Fibroblast of skin of scalp (primary cell): ENCODE measurements at regions not wholly inside any gene's neighbourhood (a gene's known extent, or its start where the extent isn't known, plus 50 kb on each side); places are given as distances from the start of the nearest gene placed in this dataset.

Experiments
- DNase-seq: peaks from one replicate; pipeline ENCODE4 v3.0.0-alpha.2; 2013

GRCh38 chr11:70575396-70576060, 177.2 kb downstream of the CTTN start:
- no peak for DNase-seq

- DNase-seq: no peak
Measured at GRCh38 chr11:70577258-70577603, 178.9 kb downstream of the CTTN start.

DNA sequence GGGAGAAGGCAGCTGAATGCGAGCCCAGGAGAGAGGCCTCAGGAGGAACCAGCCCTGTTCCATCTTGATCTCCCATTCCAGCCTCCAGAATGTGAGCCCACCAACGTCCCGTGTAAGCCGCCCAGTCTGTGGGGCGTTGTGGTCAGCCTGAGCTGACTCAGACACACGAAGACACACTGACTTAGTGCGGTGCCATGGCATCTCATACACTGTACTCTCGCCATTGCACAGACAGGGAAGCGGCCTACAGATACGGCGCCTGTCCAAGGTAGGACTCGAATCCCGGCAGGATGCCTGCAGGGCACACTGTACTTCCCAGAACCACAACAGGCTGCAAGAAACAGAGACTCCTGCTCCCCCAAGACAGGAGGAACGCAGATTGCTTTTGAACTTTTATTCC, 179.6 kb downstream of the CTTN start:
- no peak for DNase-seq

DNA sequence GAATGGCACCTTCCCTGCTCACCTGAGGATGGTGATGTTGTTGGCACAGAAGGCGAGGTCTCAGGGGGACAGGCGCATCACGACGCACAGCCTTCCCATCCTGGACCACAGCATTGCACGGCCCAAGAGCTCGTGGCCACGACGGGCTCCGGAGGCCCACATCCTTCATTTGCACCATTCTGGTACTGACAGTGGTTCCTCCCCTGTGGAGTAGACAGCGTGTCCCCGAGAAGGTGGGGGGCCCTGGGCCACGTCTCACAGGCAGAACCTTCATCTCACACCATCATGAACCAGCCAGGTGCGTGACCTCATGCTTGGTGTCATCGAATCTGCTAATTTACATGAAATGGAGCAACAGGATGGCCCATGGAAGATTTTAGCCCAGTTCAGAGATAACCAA, 180.0 kb downstream of the CTTN start:
- no peak for DNase-seq

DNA sequence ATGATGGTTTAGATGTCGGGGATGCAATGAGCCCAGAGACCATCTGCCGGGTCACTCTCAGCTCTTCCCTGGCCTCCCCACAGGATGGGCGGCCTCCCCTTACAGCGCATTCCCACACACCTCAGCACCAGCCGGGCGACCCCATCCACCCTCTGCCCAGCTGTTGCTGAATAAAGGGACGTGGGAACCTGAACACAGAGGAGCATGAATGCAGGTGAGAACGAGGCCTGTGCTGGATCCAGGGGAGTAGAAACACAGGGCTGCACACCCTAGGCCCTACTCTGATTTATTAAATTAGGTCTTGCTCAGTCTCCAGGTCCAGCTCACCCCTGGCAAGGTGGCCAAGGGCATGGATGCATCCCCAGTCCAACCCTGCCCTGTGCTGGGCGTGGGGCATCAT, 180.5 kb downstream of the CTTN start:
- no peak for DNase-seq

DNA sequence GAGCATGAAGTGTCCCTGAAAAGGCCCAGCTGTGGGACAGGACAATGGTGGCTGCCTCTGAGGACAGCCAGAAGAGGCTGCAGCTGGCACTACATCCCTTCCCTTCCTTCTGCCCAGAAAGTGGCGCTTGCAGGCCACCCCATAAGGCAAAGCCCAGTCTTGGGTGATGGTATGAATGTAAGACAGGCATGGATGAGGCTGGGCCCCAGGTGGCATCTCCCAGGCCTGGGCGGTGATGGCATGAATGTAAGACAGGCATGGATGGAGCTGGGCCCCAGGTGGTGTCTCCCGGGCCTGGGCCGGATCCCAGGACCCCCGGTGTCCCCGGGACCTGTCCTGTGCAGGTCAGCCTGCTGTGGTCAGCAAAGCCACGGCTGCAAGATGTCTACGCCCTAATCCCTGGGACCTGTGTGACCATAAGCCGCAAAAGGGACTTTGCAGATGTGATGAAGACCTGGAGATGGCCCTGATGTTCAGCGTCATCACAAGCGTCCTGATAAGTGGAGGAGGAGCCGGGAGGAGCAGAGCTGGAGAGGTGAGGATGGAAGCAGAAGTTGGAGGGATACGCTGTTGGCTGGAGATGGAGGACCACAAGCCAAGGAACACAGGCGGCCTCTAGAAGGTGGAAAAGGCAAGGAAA, 181.1 kb downstream of the CTTN start:
- no peak for DNase-seq

DNA sequence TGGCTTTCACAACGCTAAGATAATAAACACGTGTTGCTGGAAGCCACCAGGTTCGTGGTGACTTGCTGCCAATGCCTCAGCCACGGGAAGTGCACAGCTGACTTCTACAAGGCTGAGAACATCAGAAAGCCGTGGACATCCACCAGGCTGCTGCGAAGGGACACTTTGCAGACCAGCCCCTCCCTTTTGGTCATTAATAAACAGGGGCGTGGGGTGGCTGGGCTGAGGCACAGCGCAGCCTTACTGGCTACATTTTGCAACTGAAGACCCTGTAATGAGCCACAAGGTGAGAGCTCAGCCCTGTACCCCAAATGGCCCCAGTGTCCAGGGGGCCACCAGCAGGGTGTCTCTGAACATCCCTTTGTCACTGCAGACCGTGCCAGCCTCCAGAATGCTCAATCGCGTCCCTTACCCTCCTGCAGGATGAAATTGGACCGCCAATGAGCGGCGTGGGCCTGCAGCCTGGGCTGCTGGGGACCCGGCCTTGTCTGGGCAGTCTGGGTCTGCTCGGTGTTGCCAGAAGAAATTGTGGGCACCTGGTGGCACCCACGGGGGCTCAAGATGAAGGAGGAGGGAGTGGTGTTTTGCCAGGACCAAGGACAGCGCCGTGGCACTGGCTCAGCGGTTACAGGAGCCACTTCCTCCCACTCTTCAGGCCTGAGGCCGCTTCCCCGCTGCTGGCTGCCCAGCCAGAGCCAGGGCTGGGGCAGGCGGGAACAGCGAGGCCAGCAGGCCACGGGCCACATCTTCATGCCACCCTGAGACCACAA, 181.9 kb downstream of the CTTN start:
- peak; percentile 9 for DNase-seq

GRCh38 chr11:70581991-70582885, 183.9 kb downstream of the CTTN start:
- no peak for DNase-seq

DNA sequence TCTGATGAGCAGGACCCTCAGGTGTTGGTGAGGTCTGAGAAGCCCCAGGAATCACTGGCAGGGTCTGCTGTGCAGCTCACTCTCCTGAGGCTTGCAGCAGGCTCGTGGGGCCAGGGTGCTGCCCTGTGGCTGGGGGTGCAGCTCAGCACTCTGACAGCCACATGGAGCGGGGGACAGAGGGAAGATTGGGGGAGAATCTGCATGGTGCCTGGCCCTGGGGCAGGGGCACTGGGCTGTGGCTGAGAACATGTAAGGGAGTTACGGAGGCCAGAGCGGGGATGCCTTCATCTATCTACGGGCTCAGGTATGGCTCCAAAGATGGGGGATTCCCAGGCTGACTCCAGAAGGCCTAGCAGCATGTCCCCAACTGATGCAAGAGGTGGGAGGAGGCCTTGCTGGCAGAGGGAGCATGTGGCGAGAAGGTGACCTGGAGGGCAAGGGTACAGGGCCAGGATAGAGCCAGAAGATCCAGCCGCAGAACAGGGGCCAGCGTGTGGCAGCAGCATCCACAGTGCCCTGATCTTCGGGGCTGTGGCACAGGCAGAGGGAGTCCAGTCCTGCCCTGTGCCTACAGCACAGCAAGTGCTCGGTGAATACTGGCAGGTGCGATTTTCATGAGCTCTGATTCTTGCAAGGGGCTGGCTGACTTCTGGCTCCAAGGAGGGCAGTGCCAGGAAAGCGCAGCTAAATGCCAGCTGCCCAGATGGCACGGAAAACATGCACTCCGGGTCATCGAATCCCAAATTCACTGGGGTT, 184.7 kb downstream of the CTTN start:
- no peak for DNase-seq

DNA sequence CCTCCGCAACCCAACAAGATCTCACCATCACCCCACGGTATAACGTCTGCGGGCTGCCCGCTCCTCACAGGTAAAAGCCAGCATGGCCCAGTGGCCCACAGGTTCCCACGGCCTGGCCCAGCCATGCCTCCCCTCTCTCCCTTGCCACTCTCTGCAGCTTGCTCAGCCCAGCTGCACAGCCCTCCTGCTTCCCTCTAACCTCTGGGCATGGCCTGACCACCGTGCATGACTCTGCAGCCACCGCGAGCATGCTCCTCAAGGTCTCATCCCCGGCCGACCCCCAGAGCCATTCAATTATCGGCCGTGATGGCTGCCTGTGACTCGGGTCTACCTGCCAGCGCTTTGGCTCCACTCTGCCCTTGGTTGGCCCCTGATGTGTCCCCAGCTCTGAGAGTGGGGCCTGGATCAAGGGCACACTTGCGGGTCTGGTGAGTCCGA, 185.5 kb downstream of the CTTN start:
- DNase-seq: no peak

GRCh38 chr11:70584498-70585235, 186.3 kb downstream of the CTTN start:
- no peak for DNase-seq

GRCh38 chr11:70585236-70585545, 186.9 kb downstream of the CTTN start:
- no peak for DNase-seq

DNA sequence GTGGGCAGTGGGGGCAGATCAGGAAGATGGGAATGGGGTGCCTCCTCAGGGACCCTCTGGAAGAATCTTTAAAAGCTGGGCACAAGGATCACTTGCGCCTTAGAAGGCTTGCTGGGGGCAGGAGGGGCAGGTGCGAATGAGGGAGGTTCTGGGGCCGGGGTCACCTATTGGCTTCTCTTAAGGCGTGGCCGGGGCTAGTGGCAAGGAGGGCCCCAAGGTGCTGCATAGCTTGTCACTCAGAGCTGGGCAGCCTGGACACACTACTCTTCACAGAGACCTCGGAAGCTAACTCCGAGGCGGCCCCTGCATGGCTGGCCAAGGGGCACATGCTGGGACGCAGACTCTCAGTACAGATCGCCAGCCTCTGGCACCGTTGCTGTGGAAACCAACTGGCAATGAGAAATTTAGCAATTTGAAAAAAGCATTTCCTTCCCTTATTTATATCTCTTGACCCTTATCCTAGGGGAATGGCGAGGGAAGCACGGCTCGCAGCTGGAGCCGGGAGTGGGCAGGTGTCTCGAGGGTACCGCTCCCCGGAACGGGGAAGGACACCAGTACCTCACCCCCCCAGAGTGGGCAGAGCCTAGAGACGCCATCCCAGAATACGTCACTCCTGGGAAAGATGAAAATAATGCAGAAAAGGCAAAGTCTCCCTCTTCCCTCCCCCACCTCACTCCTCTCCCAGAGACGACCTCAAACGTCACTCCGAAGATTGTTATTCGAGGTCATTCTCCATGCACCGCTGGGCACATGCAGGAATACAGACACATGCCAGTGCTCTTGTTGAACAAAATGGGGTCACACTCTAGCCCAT, 188.1 kb downstream of the CTTN start:
- DNase-seq: no peak

DNA sequence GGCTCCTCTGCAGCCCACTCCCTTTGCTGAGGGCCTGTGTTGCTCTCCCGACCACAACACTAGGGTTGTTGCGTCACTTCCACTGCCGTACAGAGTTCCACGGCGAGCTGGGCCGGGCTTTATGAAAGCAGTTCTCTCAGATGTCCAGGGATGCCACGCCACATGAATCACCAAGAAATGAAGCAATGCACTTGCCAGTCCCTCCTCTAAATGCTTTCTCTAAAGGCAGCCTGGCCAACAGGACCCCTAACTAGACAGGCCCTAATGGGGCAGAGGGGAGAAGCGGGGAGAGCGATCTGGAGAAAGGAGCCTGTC, 188.7 kb downstream of the CTTN start:
- no peak for DNase-seq

GRCh38 chr11:70590356-70590991, 192.1 kb downstream of the CTTN start:
- no peak for DNase-seq

DNA sequence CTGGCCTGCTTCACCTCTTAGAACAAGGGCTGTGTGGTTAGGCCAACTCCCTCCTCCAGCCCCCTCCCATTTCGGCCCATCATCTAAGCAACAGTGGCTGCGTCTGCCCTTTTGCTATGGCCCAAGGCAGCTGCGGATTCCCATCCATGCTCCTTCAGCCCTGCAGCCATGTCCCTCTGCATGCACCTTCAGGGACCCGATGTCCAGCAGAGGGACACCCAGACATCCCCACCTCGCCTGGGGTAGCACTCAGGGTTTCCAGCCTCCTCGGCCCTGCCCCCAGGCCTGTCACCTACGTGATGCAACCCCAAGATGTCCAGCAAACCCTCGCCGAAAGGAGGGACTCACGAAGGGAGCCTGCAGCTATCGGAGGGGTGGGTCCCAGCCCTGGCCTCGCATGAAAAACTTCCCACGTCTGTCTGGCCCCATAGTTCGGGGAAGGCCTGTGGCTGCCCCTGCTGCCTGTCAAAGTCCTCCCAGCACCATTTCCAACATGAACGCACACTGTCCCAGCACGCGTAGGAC, 194.4 kb downstream of the CTTN start:
- DNase-seq: no peak

DNA sequence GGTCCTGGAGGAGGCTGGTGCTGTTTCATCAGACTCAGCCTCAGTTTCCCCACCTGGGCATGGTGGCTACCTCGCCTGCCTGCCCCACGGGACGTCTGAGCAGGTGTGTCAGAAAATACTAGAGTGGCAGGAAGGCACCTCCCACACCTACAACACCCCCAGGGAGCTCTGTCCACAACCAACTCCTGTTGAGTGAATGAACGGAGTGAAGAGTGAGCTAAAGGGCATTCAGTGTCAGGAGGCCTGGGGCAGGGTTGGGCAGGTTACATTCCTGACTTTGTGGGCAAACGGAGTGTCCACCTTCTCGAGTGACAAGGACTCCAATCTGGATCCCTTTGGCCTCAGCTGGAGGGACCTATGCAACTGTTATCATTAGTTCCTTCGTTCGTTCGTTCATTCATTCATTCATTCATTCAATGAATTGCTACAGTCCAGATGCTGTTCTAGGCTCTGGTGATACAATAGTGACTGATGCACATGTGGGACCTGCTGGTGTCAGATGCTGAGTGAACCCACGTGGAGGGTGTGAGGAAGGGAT, 195.2 kb downstream of the CTTN start:
- DNase-seq: no peak

DNA sequence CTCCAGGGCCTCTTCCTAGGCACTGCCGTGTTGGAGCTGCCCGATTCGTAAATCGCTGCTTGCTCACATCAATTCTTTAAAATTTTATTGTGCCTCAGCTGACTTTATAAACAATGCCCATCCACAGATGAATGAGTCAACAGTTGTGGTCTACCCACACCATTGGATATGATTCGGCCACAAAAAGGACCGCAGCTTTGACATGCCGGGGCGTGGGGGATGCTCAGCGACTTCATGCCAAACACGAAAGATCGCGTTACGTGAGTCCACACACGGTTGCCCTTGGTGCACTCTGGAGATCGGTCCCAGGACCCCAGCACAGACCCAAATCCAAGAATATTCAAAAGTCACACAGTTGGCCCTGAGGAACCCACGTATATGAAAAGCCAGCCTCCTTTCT, 195.7 kb downstream of the CTTN start:
- no peak for DNase-seq

DNA sequence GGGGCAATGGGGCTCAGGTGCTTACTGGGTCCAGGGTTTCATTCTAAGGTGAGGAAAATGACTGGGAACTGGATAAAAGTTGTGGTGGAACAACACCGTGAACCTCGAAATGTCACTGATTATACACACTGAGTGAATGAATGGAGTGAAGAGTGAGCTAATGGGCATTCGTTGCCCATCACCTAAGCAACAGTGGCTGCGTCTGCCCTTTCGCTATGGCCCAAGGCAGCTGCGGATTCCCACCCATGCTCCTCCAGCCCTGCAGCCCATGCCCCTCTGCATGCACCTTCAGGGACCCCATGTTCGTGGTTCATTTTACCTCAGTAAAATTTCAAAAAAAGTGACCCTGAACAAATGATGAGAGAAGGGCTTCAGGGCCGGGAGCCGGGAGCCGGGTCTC, 196.3 kb downstream of the CTTN start:
- DNase-seq: no peak

- DNase-seq: no peak
Measured at GRCh38 chr11:70595016-70595415, 196.7 kb downstream of the CTTN start.
